ENCODE measurements at regions not wholly inside any gene's neighbourhood (a gene's known extent, or its start where the extent isn't known, plus 50 kb on each side); places are given as distances from the start of the nearest gene placed in this dataset.

DNA sequence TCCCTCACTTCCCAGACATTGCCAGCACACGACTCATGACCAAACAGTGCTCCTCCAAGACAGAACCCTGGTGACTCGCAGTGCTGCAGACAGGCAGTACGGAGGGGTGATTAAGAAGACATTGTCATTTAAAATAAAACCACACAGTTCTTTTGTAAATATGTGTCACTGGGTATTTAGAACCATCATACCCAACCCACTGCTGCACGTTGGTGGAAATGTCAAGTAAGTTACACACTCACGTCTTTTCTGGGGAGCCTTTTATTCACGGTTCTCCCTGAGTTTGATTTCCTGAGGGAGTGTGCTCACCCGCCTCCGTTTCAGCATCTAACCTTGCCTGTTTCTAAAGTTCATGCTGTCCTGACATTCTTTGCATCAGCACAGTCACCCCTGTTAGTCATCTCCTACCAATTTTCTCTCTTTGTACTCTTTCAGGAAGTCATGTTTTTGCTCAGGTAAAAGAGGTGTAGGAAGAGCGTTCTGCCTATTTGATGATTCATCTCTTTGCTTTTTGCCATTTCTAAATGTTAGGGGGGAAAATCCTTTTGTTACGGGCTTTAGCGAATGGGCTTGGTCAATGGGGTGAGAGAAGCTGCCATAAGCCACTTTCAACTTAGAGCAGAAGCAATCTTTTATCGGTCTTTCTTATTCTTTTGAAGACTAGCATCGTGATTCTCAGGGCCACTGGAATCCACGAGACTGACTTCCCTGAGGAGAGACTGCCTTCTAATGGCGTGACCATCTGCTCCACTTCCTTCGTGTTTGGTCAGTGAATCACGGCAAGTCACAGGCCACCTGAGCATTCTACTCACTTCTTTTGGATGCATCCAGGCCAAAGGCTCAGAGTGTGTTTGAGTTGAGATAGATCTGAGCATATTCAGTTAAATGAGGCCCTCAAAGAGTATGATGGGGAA, 512.8 kb upstream of the JARID2 start:
- DNase-seq (ENCODE audit: low spot score) = peak; percentile 55
- H3K4me3 ChIP-seq = no peak overlapping the region
- TF ChIP-seq, protein P1, sequence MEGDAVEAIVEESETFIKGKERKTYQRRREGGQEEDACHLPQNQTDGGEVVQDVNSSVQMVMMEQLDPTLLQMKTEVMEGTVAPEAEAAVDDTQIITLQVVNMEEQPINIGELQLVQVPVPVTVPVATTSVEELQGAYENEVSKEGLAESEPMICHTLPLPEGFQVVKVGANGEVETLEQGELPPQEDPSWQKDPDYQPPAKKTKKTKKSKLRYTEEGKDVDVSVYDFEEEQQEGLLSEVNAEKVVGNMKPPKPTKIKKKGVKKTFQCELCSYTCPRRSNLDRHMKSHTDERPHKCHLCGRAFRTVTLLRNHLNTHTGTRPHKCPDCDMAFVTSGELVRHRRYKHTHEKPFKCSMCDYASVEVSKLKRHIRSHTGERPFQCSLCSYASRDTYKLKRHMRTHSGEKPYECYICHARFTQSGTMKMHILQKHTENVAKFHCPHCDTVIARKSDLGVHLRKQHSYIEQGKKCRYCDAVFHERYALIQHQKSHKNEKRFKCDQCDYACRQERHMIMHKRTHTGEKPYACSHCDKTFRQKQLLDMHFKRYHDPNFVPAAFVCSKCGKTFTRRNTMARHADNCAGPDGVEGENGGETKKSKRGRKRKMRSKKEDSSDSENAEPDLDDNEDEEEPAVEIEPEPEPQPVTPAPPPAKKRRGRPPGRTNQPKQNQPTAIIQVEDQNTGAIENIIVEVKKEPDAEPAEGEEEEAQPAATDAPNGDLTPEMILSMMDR (IDR thresholded peaks at IDR 0.05) = no peak
- no peak overlapping the region for H3K27ac ChIP-seq

DNA sequence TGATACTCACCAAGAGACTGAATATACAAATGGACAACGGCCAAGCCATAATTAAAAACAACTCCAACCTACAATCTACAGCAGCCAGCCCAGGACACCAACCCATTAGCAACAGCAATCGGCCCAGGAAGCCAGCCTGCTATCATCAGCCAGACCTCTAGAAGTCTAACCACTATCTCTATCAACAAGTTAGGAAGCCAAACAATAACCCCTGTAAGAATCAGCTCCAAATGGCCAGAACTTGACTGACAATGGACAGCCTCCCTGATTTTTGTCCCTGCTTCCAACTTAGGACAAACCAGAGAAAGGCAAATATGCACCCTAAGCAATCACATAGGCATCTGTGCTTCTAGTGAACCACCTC, 511.8 kb upstream of the JARID2 start:
- DNase-seq (ENCODE audit: low spot score) = peak; percentile 24
- Histone ChIP-seq H3K4me3 (no peak overlapping the region), H3K27ac (peak overlapping the region in 1 of 2 donors; percentile 7)
- TF ChIP-seq, protein P1 (IDR thresholded peaks at IDR 0.05) = no peak

DNA sequence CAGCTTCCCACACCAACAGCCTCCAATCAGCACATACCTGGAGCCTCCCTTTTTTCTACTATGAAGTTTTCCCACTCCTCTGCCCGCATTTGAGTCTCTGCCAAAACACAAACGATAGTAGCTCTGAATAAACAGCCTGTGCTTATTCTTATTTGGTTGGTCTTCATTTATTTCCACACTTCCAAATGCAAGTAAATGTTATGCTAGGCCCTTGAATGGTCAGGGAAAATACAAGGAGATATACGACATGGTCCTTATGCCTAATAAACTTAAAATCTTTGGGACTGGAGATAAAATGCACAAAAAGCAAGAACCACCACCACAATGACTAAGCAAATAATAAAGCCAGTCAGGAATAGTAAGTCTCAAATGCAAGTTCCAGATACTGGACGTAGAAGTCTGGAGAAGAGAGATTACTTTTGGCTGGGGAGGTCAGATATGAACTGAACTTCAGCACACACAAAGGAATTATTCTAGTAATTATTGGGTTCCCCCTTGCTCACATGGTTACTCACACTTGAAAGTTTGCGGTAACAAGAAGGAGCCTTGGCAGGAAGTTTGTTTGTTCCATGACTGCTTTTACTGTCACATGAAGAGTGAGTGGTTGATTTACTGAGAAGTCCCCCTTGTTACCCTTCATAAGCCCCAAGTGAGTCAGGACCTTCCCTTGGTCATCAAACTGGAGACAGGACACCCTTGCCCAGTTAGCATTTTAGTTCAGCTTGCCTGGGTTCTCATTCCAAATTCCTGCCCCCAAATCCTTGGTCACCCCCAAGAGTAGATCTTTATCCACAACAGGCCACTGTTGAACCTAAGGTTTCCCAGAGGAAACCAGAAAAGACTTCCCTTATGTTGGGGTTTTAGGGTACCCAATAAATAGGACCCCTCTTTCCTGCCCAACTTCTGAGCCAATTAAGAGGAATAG, 511.2 kb upstream of the JARID2 start:
- Histone ChIP-seq H3K4me3 (no peak overlapping the region), H3K27ac (peak overlapping the region; percentile 7 to 28)
- TF ChIP-seq, protein P1 (IDR thresholded peaks at IDR 0.05) = no peak
- peak; percentile 41 for DNase-seq (ENCODE audit: low spot score)

DNA sequence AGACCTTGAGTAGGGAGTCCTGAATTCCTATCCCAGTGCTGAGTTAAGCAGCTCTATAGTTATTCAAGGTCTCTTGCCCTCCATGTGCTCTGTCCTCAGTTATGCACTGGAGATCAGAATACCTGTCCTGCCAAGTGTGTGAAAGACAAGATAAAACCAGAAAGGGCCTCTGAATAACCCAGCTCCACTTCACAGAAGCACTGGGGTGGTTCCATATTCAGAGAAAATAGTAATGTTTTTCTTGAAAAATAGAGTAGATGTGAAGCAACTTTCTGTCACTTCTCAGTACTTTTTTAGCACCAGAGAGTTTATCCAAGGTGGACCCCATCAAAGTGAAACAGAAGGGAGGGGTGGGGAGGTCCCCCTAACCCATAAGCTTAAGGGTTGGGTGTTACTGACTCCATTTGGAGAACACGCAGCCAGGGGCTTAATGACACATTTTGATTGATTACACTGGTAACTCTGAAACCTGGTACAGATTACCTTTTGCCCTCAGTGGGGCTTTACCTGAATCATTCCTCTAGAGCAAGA, 509.8 kb upstream of the JARID2 start:
- Histone ChIP-seq H3K4me3 (no peak overlapping the region), H3K27ac (no peak overlapping the region)
- no peak for DNase-seq (ENCODE audit: low spot score)
- TF ChIP-seq, protein P1 (IDR thresholded peaks at IDR 0.05) = no peak

DNA sequence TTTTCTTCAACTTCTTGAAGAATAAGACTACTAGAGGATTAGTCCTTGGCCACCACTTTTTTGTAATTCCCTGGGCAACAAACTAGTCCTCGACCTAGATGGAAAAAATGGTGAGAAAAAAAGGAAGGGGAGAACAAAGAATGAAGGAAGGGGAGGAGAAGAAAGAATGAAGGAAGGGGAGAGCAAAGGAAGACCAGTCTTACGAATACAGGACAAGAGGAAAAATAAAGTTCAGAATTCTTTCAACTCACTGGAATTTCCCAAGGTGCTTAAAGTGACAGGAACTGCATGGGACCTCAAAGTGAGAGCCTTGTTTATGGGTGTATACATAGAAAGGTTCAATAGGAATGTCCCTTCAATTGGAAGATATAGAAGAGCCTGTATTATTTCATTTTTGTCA, 509.3 kb upstream of the JARID2 start:
- H3K27ac ChIP-seq = no peak overlapping the region
- no peak for DNase-seq (ENCODE audit: low spot score)
- TF ChIP-seq, protein P1 (IDR thresholded peaks at IDR 0.05) = no peak
- H3K4me3 ChIP-seq = no peak overlapping the region

DNA sequence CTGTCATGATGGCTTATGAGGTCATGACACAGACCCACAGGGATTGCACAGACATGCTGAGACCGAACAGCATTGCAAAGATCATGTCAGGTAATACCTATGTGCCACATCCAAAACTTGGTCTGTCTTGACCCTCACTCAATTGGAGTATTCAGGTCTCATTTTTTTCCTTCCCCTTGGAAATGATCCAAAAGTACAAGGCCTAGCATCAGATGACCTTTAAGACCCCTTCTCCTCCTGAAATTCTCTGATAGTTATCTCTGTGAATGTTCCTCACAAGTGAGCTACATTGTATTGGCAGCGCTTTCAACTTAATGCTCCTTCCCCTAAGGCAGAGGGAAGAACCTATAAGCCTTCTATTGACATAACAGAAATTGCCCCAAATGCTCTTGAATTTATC, 507.4 kb upstream of the JARID2 start:
- TF ChIP-seq, protein P1 (IDR thresholded peaks at IDR 0.05) = no peak
- H3K4me3 ChIP-seq = no peak overlapping the region
- DNase-seq (ENCODE audit: low spot score) = no peak
- no peak overlapping the region for H3K27ac ChIP-seq

All from coronary artery (tissue), 2 donors.